ES-I3 (cell line): ENCODE measurements at regions not wholly inside any gene's neighbourhood (a gene's known extent, or its start where the extent isn't known, plus 50 kb on each side); places are given as distances from the start of the nearest gene placed in this dataset.
"Not testable (repeated sequence)": the region's sequence is repeated elsewhere in the genome, so short reads cannot be mapped to it uniquely, and the experiment has no call there.

ENCODE experiments used
- H3K36me3 ChIP-seq: 2 replicates; pipeline ENCODE4 v1.6.1; 2013; ENCODE audit warnings: mild to moderate bottlenecking, low read length, control low read depth, moderate library complexity; ENCODE audit not compliant: insufficient read depth
- H3K4me1 ChIP-seq: 2 replicates; pipeline ENCODE4 v1.6.1; 2013; ENCODE audit warnings: mild to moderate bottlenecking, control low read depth, low read length; ENCODE audit not compliant: insufficient read depth
- H3K9ac ChIP-seq: 2 replicates; pipeline ENCODE4 v1.6.1; 2013; ENCODE audit warnings: low read depth, mild to moderate bottlenecking, low read length, moderate library complexity
- H3K9me3 ChIP-seq: 2 replicates; pipeline ENCODE4 v1.6.1; 2013; ENCODE audit warnings: mild to moderate bottlenecking, low read length, moderate library complexity; ENCODE audit not compliant: control insufficient read depth, insufficient read depth

GRCh38 chr5:155633338-155633957 lies 619.9 kb downstream of the KIF4B start:
- peaks cover 7% of the 10 kb centered on the region; the same call in 1 of the 2 replicates for H3K4me1 ChIP-seq

GRCh38 chr5:155649666-155650065 lies 636.1 kb downstream of the KIF4B start:
- no peaks in the 10 kb centered on the region for H3K36me3 ChIP-seq
- H3K4me1 ChIP-seq = no peaks in the 10 kb centered on the region
- no peak overlapping the region for H3K9ac ChIP-seq
- H3K9me3 ChIP-seq = no peaks in the 10 kb centered on the region

More at GRCh38 chr5:155633338-155633957, 619.9 kb downstream of the KIF4B start:
- Histone ChIP-seq H3K36me3 (no peaks in the 10 kb centered on the region), H3K9me3 (peaks cover 2% of the 10 kb centered on the region; the same call in 1 of the 2 replicates), H3K9ac (no peak overlapping the region)

- no peaks in the 10 kb centered on the region for H3K4me1 ChIP-seq
- H3K36me3 ChIP-seq = no peaks in the 10 kb centered on the region
- no peaks in the 10 kb centered on the region for H3K9me3 ChIP-seq
- H3K9ac ChIP-seq = no peak overlapping the region
Observed at GRCh38 chr5:155655569-155655968, 642.0 kb downstream of the KIF4B start.

GRCh38 chr5:155661859-155662258 lies 648.3 kb downstream of the KIF4B start:
- no peaks in the 10 kb centered on the region for H3K9me3 ChIP-seq
- H3K36me3 ChIP-seq = no peaks in the 10 kb centered on the region
- no peaks in the 10 kb centered on the region for H3K4me1 ChIP-seq
- H3K9ac ChIP-seq = no peak overlapping the region

GRCh38 chr5:155665361-155665760 lies 651.8 kb downstream of the KIF4B start:
- Histone ChIP-seq H3K36me3 (no peaks in the 10 kb centered on the region), H3K4me1 (no peaks in the 10 kb centered on the region), H3K9me3 (no peaks in the 10 kb centered on the region), H3K9ac (no peak overlapping the region)

GRCh38 chr5:155672001-155672400 lies 655.0 kb upstream of the SGCD start:
- H3K9me3 ChIP-seq, H3K4me1 ChIP-seq, H3K9ac ChIP-seq, H3K36me3 ChIP-seq: not testable (repeated sequence)

- Histone ChIP-seq H3K9ac (no peak overlapping the region; the same call in 1 of the 2 replicates), H3K9me3 (peaks cover 7% of the 10 kb centered on the region; the same call in 1 of the 2 replicates), H3K4me1 (no peaks in the 10 kb centered on the region), H3K36me3 (no peaks in the 10 kb centered on the region)
Observed at GRCh38 chr5:155676967-155677366, 650.0 kb upstream of the SGCD start.

GRCh38 chr5:155678371-155678770 lies 648.6 kb upstream of the SGCD start:
- no peak overlapping the region for H3K9ac ChIP-seq
- peaks cover 7% of the 10 kb centered on the region; the same call in 1 of the 2 replicates for H3K9me3 ChIP-seq
- no peaks in the 10 kb centered on the region for H3K36me3 ChIP-seq
- no peaks in the 10 kb centered on the region for H3K4me1 ChIP-seq

GRCh38 chr5:155679530-155679929 lies 647.4 kb upstream of the SGCD start:
- Histone ChIP-seq H3K36me3 (no peaks in the 10 kb centered on the region), H3K4me1 (no peaks in the 10 kb centered on the region), H3K9ac (no peak overlapping the region), H3K9me3 (peaks cover 7% of the 10 kb centered on the region; the same call in 1 of the 2 replicates)

- H3K9ac ChIP-seq = no peak overlapping the region
- H3K36me3 ChIP-seq = no peaks in the 10 kb centered on the region
- 0 out of 2 replicates have a peak, but pooled peaks cover 1% of the 10 kb centered on the region for H3K9me3 ChIP-seq
- no peaks in the 10 kb centered on the region for H3K4me1 ChIP-seq
Observed at GRCh38 chr5:155684417-155684816, 642.5 kb upstream of the SGCD start.

- Histone ChIP-seq H3K9me3 (no peaks in the 10 kb centered on the region), H3K36me3 (no peaks in the 10 kb centered on the region), H3K4me1 (no peaks in the 10 kb centered on the region), H3K9ac (no peak overlapping the region)
Observed at GRCh38 chr5:155686131-155686530, 640.8 kb upstream of the SGCD start.

GRCh38 chr5:155689406-155689805 lies 637.6 kb upstream of the SGCD start:
- Histone ChIP-seq H3K4me1 (no peaks in the 10 kb centered on the region), H3K9me3 (no peaks in the 10 kb centered on the region), H3K9ac (no peak overlapping the region), H3K36me3 (no peaks in the 10 kb centered on the region)

GRCh38 chr5:155696362-155696761 lies 630.6 kb upstream of the SGCD start:
- Histone ChIP-seq H3K4me1 (no peaks in the 10 kb centered on the region), H3K9me3 (no peaks in the 10 kb centered on the region), H3K36me3 (no peaks in the 10 kb centered on the region), H3K9ac (no peak overlapping the region)

- Histone ChIP-seq H3K9ac (no peak overlapping the region), H3K36me3 (no peaks in the 10 kb centered on the region), H3K9me3 (no peaks in the 10 kb centered on the region)
Observed at GRCh38 chr5:155697236-155697635, 629.7 kb upstream of the SGCD start.

GRCh38 chr5:155699385-155699784 lies 627.6 kb upstream of the SGCD start:
- Histone ChIP-seq H3K4me1 (no peaks in the 10 kb centered on the region), H3K36me3 (no peaks in the 10 kb centered on the region), H3K9me3 (no peaks in the 10 kb centered on the region), H3K9ac (no peak overlapping the region)

More at GRCh38 chr5:155697236-155697635, 629.7 kb upstream of the SGCD start:
- no peaks in the 10 kb centered on the region for H3K4me1 ChIP-seq
